Esophagus squamous epithelium (tissue), 5 donors: ENCODE measurements at regions not wholly inside any gene's neighbourhood (a gene's known extent, or its start where the extent isn't known, plus 50 kb on each side); places are given as distances from the start of the nearest gene placed in this dataset.

Experiments used
- DNase-seq: peaks from one replicate; lab custom pipeline; 2025; lab: John Stamatoyannopoulos, UW
- H3K27ac ChIP-seq, 4 donors: fragments of 200-600 bp; sonication (generic); one replicate each; pipeline ENCODE4 v1.5.1; 2016 to 2019; ENCODE audit warnings: mild to moderate bottlenecking in 1 of 4
- H3K27me3 ChIP-seq, 4 donors: fragments of 200-600 bp; sonication (generic); 1 replicate in 3 of 4; 2 replicates in 1 of 4; pipeline versions ENCODE4 v1.5.1 to v1.6.0; 2017 to 2021; ENCODE audit warnings: antibody characterized with exemption in 1 of 4
- H3K36me3 ChIP-seq, 3 donors: fragments of 200-600 bp; sonication (generic); one replicate each; pipeline ENCODE4 v1.5.1; 2016 to 2019
- H3K4me1 ChIP-seq, 3 donors: fragments of 200-600 bp; sonication (generic); one replicate each; pipeline ENCODE4 v1.5.1; 2017 to 2019
- H3K4me3 ChIP-seq, 4 donors: fragments of 200-600 bp; sonication (generic); 1 replicate in 3 of 4; 2 replicates in 1 of 4; pipeline ENCODE4 v1.5.1; 2016 to 2019; ENCODE audit warnings: mild to moderate bottlenecking in 2 of 4, moderate library complexity in 1 of 4
- H3K9me3 ChIP-seq, 3 donors: fragments of 200-600 bp; sonication (generic); one replicate each; pipeline ENCODE4 v1.5.1; 2016 to 2019
- CTCF ChIP-seq, 6 experiments: fragments of 450-650 bp in 4 of 6; fragments of 200-600 bp in 2 of 6; sonication (generic) in 2 of 6; IDR thresholded peaks; one replicate each; pipeline ENCODE4 v1.5.1; 2016 to 2019; ENCODE audit warnings: antibody characterized with exemption in 6 of 6, mild to moderate bottlenecking in 4 of 6, moderate library complexity in 4 of 6
- POLR2A ChIP-seq, 4 donors: fragments of 450-650 bp; IDR thresholded peaks; one replicate each; pipeline ENCODE4 v1.6.1; 2017; ENCODE audit warnings: antibody characterized with exemption in 4 of 4, mild to moderate bottlenecking in 4 of 4, moderate library complexity in 3 of 4
- WGBS, 2 donors: methylation state at CpG; one replicate each; pipeline ENCODE4 v1.1.5; 2018; 5-methylcytosine and 5-hydroxymethylcytosine counted together
- intact Hi-C: fragments of 100-400 bp; cut with DNase I; formaldehyde crosslinking; loops from one replicate; pipeline ENCODE4 v1.15.0; 2022
- donor health status: DM: yes; HTN: yes; CAD: no.

- no peaks in the 10 kb centered on the region for H3K9me3 ChIP-seq
- no peaks in the 10 kb centered on the region for H3K27me3 ChIP-seq
- H3K27ac ChIP-seq: no peak overlapping the region
- TF ChIP-seq POLR2A (IDR thresholded peaks at IDR 0.05): no peak
- TF ChIP-seq CTCF (IDR thresholded peaks at IDR 0.05): no peak
- DNase-seq: no peak
- H3K4me3 ChIP-seq: no peak overlapping the region
- WGBS, 2 donors: 63 to 69% methylated on average over 3 of the region's 3 CpGs
- intact Hi-C loops: no loop called here
- no peaks in the 10 kb centered on the region for H3K4me1 ChIP-seq
- H3K36me3 ChIP-seq: no peaks in the 10 kb centered on the region
These were observed 675.7 kb upstream of the FTMT start for GRCh38 chr5:121175986-121176385.

- Histone ChIP-seq H3K36me3 (no peaks in the 10 kb centered on the region), H3K4me1 (no peaks in the 10 kb centered on the region), H3K27ac (no peak overlapping the region), H3K9me3 (no peaks in the 10 kb centered on the region), H3K4me3 (no peak overlapping the region), H3K27me3 (no peaks in the 10 kb centered on the region)
- intact Hi-C loops: no loop called here
- no peak for DNase-seq
- TF ChIP-seq CTCF (IDR thresholded peaks at IDR 0.05) (no peak), POLR2A (IDR thresholded peaks at IDR 0.05) (no peak)
- WGBS, 2 donors: 58 to 70% methylated on average over 6 of the region's 6 CpGs
These were observed 668.7 kb upstream of the FTMT start for GRCh38 chr5:121182788-121183490.

- TF ChIP-seq CTCF (IDR thresholded peaks at IDR 0.05): no peak
- TF ChIP-seq POLR2A (IDR thresholded peaks at IDR 0.05): no peak
These were observed 662.8 kb upstream of the FTMT start for GRCh38 chr5:121188849-121189248.

GRCh38 chr5:121189342-121190305 is 662.1 kb upstream of the FTMT start:
- intact Hi-C loops: no loop called here
- no peak overlapping the region for H3K27ac ChIP-seq
- WGBS, 2 donors: 46 to 50% methylated on average over 4 of the region's 4 CpGs

More at GRCh38 chr5:121188849-121189248, 662.8 kb upstream of the FTMT start:
- no peak for DNase-seq
- WGBS, 2 donors: 59 to 69% methylated on average over 3 of the region's 3 CpGs
- intact Hi-C loops: no loop called here
- Histone ChIP-seq H3K36me3 (no peaks in the 10 kb centered on the region), H3K4me3 (no peak overlapping the region), H3K9me3 (no peaks in the 10 kb centered on the region), H3K4me1 (no peaks in the 10 kb centered on the region), H3K27me3 (no peaks in the 10 kb centered on the region), H3K27ac (no peak overlapping the region)

More at GRCh38 chr5:121189342-121190305, 662.1 kb upstream of the FTMT start:
- Histone ChIP-seq H3K9me3 (no peaks in the 10 kb centered on the region), H3K36me3 (no peaks in the 10 kb centered on the region), H3K27me3 (no peaks in the 10 kb centered on the region), H3K4me3 (no peak overlapping the region), H3K4me1 (no peaks in the 10 kb centered on the region)
- no peak for TF ChIP-seq POLR2A (IDR thresholded peaks at IDR 0.05)
- no peak for TF ChIP-seq CTCF (IDR thresholded peaks at IDR 0.05)
- no peak for DNase-seq
